Type B pancreatic cell (in vitro differentiated cells): ENCODE measurements at regions not wholly inside any gene's neighbourhood (a gene's known extent, or its start where the extent isn't known, plus 50 kb on each side); places are given as distances from the start of the nearest gene placed in this dataset.

ENCODE experiments used
- DNase-seq: peaks from one replicate; pipeline ENCODE4 v3.0.0; 2021; ENCODE audit warnings: mixed read lengths; ENCODE audit not compliant: unreplicated experiment; ENCODE audit errors: extremely low spot score
- H3K27ac Mint-ChIP-seq: 2 replicates; pipeline ENCODE4 v1.8.0; 2021; ENCODE audit warnings: mild to moderate bottlenecking, mixed read lengths
- H3K27me3 Mint-ChIP-seq: 2 replicates; pipeline ENCODE4 v1.8.0; 2021; ENCODE audit warnings: mixed read lengths
- H3K36me3 Mint-ChIP-seq: 2 replicates; pipeline ENCODE4 v1.8.0; 2021; ENCODE audit warnings: mixed read lengths
- H3K4me1 Mint-ChIP-seq: one replicate; pipeline ENCODE4 v1.8.0; 2021; ENCODE audit warnings: mixed read lengths; ENCODE audit not compliant: unreplicated experiment
- H3K4me3 Mint-ChIP-seq: 2 replicates; pipeline ENCODE4 v1.8.0; 2021; ENCODE audit warnings: mild to moderate bottlenecking, mixed read lengths
- H3K9me3 Mint-ChIP-seq: 2 replicates; pipeline ENCODE4 v1.8.0; 2021; ENCODE audit warnings: mixed read lengths
- CTCF ChIP-seq: fragments of 200-600 bp; sonication (generic); conservative IDR thresholded peaks from 2 replicates; pipeline ENCODE4 v1.5.0; 2021; ENCODE audit warnings: antibody characterized with exemption, mild to moderate bottlenecking

- no peak for DNase-seq
- no peaks in the 10 kb centered on the region for H3K4me1 Mint-ChIP-seq
- peaks cover 10% of the 10 kb centered on the region for H3K27me3 Mint-ChIP-seq
- no peak for TF ChIP-seq CTCF
- H3K36me3 Mint-ChIP-seq, result no peaks in the 10 kb centered on the region
- H3K9me3 Mint-ChIP-seq, result no peaks in the 10 kb centered on the region
- no peak overlapping the region for H3K4me3 Mint-ChIP-seq
- no peak overlapping the region for H3K27ac Mint-ChIP-seq
Observed at GRCh38 chr18:51614033-51614432, 416.6 kb upstream of the MEX3C start.

- no peak for DNase-seq
- H3K4me3 Mint-ChIP-seq, result no peak overlapping the region
- no peaks in the 10 kb centered on the region for H3K36me3 Mint-ChIP-seq
Observed at GRCh38 chr18:51614967-51615571, 417.6 kb upstream of the MEX3C start.

GRCh38 chr18:51617167-51617566 is 419.7 kb upstream of the MEX3C start:
- peaks cover 7% of the 10 kb centered on the region for H3K4me1 Mint-ChIP-seq
- no peak for TF ChIP-seq CTCF
- no peak overlapping the region for H3K27ac Mint-ChIP-seq
- no peaks in the 10 kb centered on the region for H3K36me3 Mint-ChIP-seq
- no peak overlapping the region for H3K4me3 Mint-ChIP-seq
- peaks cover 18% of the 10 kb centered on the region for H3K27me3 Mint-ChIP-seq
- H3K9me3 Mint-ChIP-seq, result no peaks in the 10 kb centered on the region
- no peak for DNase-seq

More at GRCh38 chr18:51614967-51615571, 417.6 kb upstream of the MEX3C start:
- no peaks in the 10 kb centered on the region for H3K9me3 Mint-ChIP-seq
- no peaks in the 10 kb centered on the region for H3K4me1 Mint-ChIP-seq
- TF ChIP-seq CTCF, result no peak
- H3K27me3 Mint-ChIP-seq, result peaks cover 10% of the 10 kb centered on the region
- peak overlapping the region; percentile 68 for H3K27ac Mint-ChIP-seq

GRCh38 chr18:51617572-51618260 is 420.2 kb upstream of the MEX3C start:
- Mint-ChIP-seq H3K4me1 (peaks cover 8% of the 10 kb centered on the region), H3K27ac (no peak overlapping the region), H3K9me3 (no peaks in the 10 kb centered on the region), H3K27me3 (peaks cover 20% of the 10 kb centered on the region), H3K4me3 (no peak overlapping the region), H3K36me3 (no peaks in the 10 kb centered on the region)
- DNase-seq, result no peak
- TF ChIP-seq CTCF, result no peak

GRCh38 chr18:51619283-51619682 is 421.8 kb upstream of the MEX3C start:
- Mint-ChIP-seq H3K27ac (no peak overlapping the region), H3K36me3 (no peaks in the 10 kb centered on the region), H3K4me1 (peaks cover 19% of the 10 kb centered on the region), H3K4me3 (no peak overlapping the region), H3K9me3 (no peaks in the 10 kb centered on the region), H3K27me3 (peaks cover 32% of the 10 kb centered on the region)
- TF ChIP-seq CTCF, result no peak
- no peak for DNase-seq
